K562 (cell line): ENCODE measurements at regions not wholly inside any gene's neighbourhood (a gene's known extent, or its start where the extent isn't known, plus 50 kb on each side); places are given as distances from the start of the nearest gene placed in this dataset.

Experiments
- ATF4 ChIP-seq: fragments of 450-650 bp; formaldehyde crosslinking; IDR thresholded peaks from 2 replicates; pipeline ENCODE4 v1.4.0; 2022; ENCODE audit warnings: mild to moderate bottlenecking, moderate library complexity
- BRCA1 ChIP-seq, 2 experiments: fragments of 450-650 bp in 1 of 2; sonication (generic) in 1 of 2; formaldehyde crosslinking in 1 of 2; IDR thresholded peaks; 2 replicates each; pipeline versions ENCODE4 v1.5.0 to v1.6.1; 2017 to 2020; ENCODE audit warnings: mild to moderate bottlenecking in 1 of 2, missing genetic modification reagents in 1 of 2
- CREB1 ChIP-seq, 2 experiments: sonication (generic) in 1 of 2; formaldehyde crosslinking in 1 of 2; IDR thresholded peaks; 2 replicates each; pipeline versions ENCODE4 v1.6.1 to v1.8.0; 2012 to 2022; ENCODE audit warnings: inconsistent platforms in 1 of 2, mild to moderate bottlenecking in 1 of 2, missing genetic modification reagents in 1 of 2, moderate library complexity in 1 of 2
- CTCF ChIP-seq, 3 experiments: IDR thresholded peaks in 2 of 3; conservative IDR thresholded peaks in 1 of 3; 2 replicates each; pipeline ENCODE4 v1.5.1; 2011 to 2012; ENCODE audit warnings: low read length in 3 of 3, mild to moderate bottlenecking in 3 of 3, control low read depth in 2 of 3, improper control_type of control experiment in 1 of 3, inconsistent platforms in 1 of 3, low read depth in 1 of 3, mixed read lengths in 1 of 3, moderate library complexity in 1 of 3; ENCODE audit not compliant: insufficient read depth in 2 of 3
- E2F4 ChIP-seq: sonication (generic); formaldehyde crosslinking; IDR thresholded peaks from 2 replicates; pipeline ENCODE4 v1.8.0; 2022; ENCODE audit warnings: mild to moderate bottlenecking, low read depth, missing genetic modification reagents
- E4F1 ChIP-seq: fragments of 250-450 bp; sonication (Bioruptor Pico); IDR thresholded peaks from 2 replicates; pipeline ENCODE4 v1.5.0; 2021; ENCODE audit warnings: mild to moderate bottlenecking, borderline replicate concordance
- FOXP4 ChIP-seq: sonication (generic); formaldehyde crosslinking; IDR thresholded peaks from 2 replicates; pipeline ENCODE4 v1.8.0; 2022; ENCODE audit warnings: mild to moderate bottlenecking, missing genetic modification reagents, borderline replicate concordance
- ILF3 ChIP-seq: fragments of 450-650 bp; IDR thresholded peaks from 2 replicates; pipeline ENCODE4 v1.6.1; 2018; ENCODE audit warnings: antibody characterized with exemption, mild to moderate bottlenecking, moderate library complexity, borderline replicate concordance
- IRF1 ChIP-seq: sonication (generic); formaldehyde crosslinking; IDR thresholded peaks from 2 replicates; pipeline ENCODE4 v1.8.0; 2022; ENCODE audit warnings: missing genetic modification reagents, mild to moderate bottlenecking, borderline replicate concordance
- KLF6 ChIP-seq: fragments of 250-450 bp; sonication (Bioruptor Pico); IDR thresholded peaks from 2 replicates; pipeline ENCODE4 v1.4.0; 2020; ENCODE audit warnings: mild to moderate bottlenecking, moderate library complexity, borderline replicate concordance
- RAD21 ChIP-seq, 2 experiments: fragments of 250-450 bp in 1 of 2; fragments of 450-650 bp in 1 of 2; sonication (Bioruptor Pico) in 1 of 2; formaldehyde crosslinking in 1 of 2; IDR thresholded peaks in 1 of 2; conservative IDR thresholded peaks in 1 of 2; 2 replicates each; pipeline versions ENCODE4 v1.4.0 to v1.8.0; 2020 to 2022; ENCODE audit warnings: mild to moderate bottlenecking in 2 of 2, moderate library complexity in 1 of 2
- ZBTB26 ChIP-seq: fragments of 450-650 bp; formaldehyde crosslinking; IDR thresholded peaks from 2 replicates; pipeline ENCODE4 v1.4.0; 2022; ENCODE audit warnings: missing genetic modification characterization
- ZNF184 ChIP-seq: sonication (generic); formaldehyde crosslinking; IDR thresholded peaks from 2 replicates; pipeline ENCODE4 v1.5.0; 2020; ENCODE audit warnings: missing genetic modification reagents
- ZNF274 ChIP-seq: IDR thresholded peaks from 2 replicates; pipeline ENCODE4 v1.6.1; 2011; ENCODE audit warnings: low read depth, mild to moderate bottlenecking, low read length, moderate library complexity, borderline replicate concordance

- no peak for TF ChIP-seq BRCA1 (IDR thresholded peaks at IDR 0.05)
- no peak for TF ChIP-seq BRCA1 (CRISPR knock-in tag; IDR thresholded peaks at IDR 0.05)
- no peak for TF ChIP-seq CTCF (IDR thresholded peaks at IDR 0.05 in 2 of 3, conservative IDR thresholded peaks at IDR 0.05 in 1 of 3; ENCODE audit: insufficient read depth in 2 of 3, low read depth in 1 of 3, low read length in 3 of 3)
- no peak for TF ChIP-seq E2F4
- TF ChIP-seq ZBTB26 (CRISPR knock-in tag): no peak
- TF ChIP-seq ZNF274: no peak
- TF ChIP-seq IRF1 (CRISPR knock-in tag): no peak
- no peak for TF ChIP-seq ZNF184 (CRISPR knock-in tag)
- no peak for TF ChIP-seq RAD21 (CRISPR knock-in tag; conservative IDR thresholded peaks at IDR 0.05 in 1 of 2, IDR thresholded peaks at IDR 0.05 in 1 of 2)
- no peak for TF ChIP-seq E4F1 (CRISPR knock-in tag)
- TF ChIP-seq KLF6 (CRISPR knock-in tag): no peak
- TF ChIP-seq ATF4 (CRISPR knock-in tag): no peak
- TF ChIP-seq CREB1 (IDR thresholded peaks at IDR 0.05): no peak
- no peak for TF ChIP-seq CREB1 (CRISPR knock-in tag; IDR thresholded peaks at IDR 0.05)
- no peak for TF ChIP-seq ILF3
- no peak for TF ChIP-seq FOXP4 (CRISPR knock-in tag)
These were observed 262.6 kb upstream of the DDX18 start for GRCh38 chr2:117551858-117552257.
